WTC11 (cell line): ENCODE measurements at regions not wholly inside any gene's neighbourhood (a gene's known extent, or its start where the extent isn't known, plus 50 kb on each side); places are given as distances from the start of the nearest gene placed in this dataset.

Source experiments
- ATAC-seq: fragments of 200-7000 bp; cut with Tn5 transposase; 2 replicates; pipeline ENCODE4 v1.10.0; 2021; ENCODE audit warnings: mild to moderate bottlenecking, moderate library complexity
- CTCF ChIA-PET: fragments of 300-600 bp; sonication (Branson Sonifier 250); formaldehyde crosslinking; loops from one replicate; lab custom pipeline; 2021; ENCODE audit warnings: antibody characterized with exemption; lab: Charles Lee
- POLR2A ChIA-PET: fragments of 350-600 bp; sonication (Branson Sonifier 250); formaldehyde crosslinking; loops from one replicate; lab custom pipeline; 2021; ENCODE audit warnings: antibody characterized with exemption; lab: Charles Lee
- DNase-seq: peaks from one replicate; pipeline ENCODE4 v3.0.0; 2021; ENCODE audit warnings: low spot score
- H3K27ac Mint-ChIP-seq: 2 replicates; pipeline ENCODE4 v1.8.0; 2021; ENCODE audit warnings: mixed read lengths
- H3K27me3 Mint-ChIP-seq: 2 replicates; pipeline ENCODE4 v1.8.0; 2021; ENCODE audit warnings: low read depth, mild to moderate bottlenecking, moderate library complexity, mixed read lengths
- H3K36me3 Mint-ChIP-seq: 2 replicates; pipeline ENCODE4 v1.8.0; 2021; ENCODE audit warnings: mixed read lengths
- H3K4me1 Mint-ChIP-seq: 2 replicates; pipeline ENCODE4 v1.8.0; 2022; ENCODE audit warnings: mixed read lengths
- H3K4me3 Mint-ChIP-seq: 2 replicates; pipeline ENCODE4 v1.8.0; 2021; ENCODE audit warnings: mild to moderate bottlenecking, moderate library complexity, mixed read lengths
- H3K9me3 Mint-ChIP-seq: 2 replicates; pipeline ENCODE4 v1.8.0; 2021; ENCODE audit warnings: mixed read lengths
- ELF4 ChIP-seq: sonication (generic); formaldehyde crosslinking; IDR thresholded peaks from 2 replicates; pipeline ENCODE4 v1.8.1; 2022; ENCODE audit warnings: low read depth, mild to moderate bottlenecking, moderate library complexity, missing genetic modification reagents
- ESRRA ChIP-seq: sonication (generic); formaldehyde crosslinking; IDR thresholded peaks from 2 replicates; pipeline ENCODE4 v1.8.1; 2022; ENCODE audit warnings: mild to moderate bottlenecking, missing genetic modification reagents, borderline replicate concordance
- FOXP1 ChIP-seq: sonication (generic); formaldehyde crosslinking; IDR thresholded peaks from 2 replicates; pipeline ENCODE4 v1.8.0; 2022; ENCODE audit warnings: missing genetic modification reagents, mild to moderate bottlenecking, moderate library complexity, borderline replicate concordance
- KAT7 ChIP-seq: sonication (generic); formaldehyde crosslinking; IDR thresholded peaks from 2 replicates; pipeline ENCODE4 v1.8.1; 2023; ENCODE audit warnings: missing genetic modification reagents, mild to moderate bottlenecking, borderline replicate concordance
- MXD4 ChIP-seq: fragments of 250-450 bp; sonication (Bioruptor Pico); IDR thresholded peaks from 2 replicates; pipeline ENCODE4 v1.8.0; 2021; ENCODE audit warnings: mild to moderate bottlenecking, moderate library complexity, borderline replicate concordance
- MYBL2 ChIP-seq: sonication (generic); formaldehyde crosslinking; IDR thresholded peaks from 2 replicates; pipeline ENCODE4 v1.8.1; 2023; ENCODE audit warnings: mild to moderate bottlenecking, moderate library complexity, missing genetic modification reagents
- OVOL2 ChIP-seq: fragments of 250-450 bp; sonication (Bioruptor Pico); IDR thresholded peaks from 2 replicates; pipeline ENCODE4 v1.9.0; 2021; ENCODE audit warnings: mild to moderate bottlenecking, borderline replicate concordance
- RORB ChIP-seq: fragments of 250-450 bp; sonication (Bioruptor Pico); IDR thresholded peaks from 2 replicates; pipeline ENCODE4 v1.9.0; 2021; ENCODE audit warnings: mild to moderate bottlenecking
- SMAD4 ChIP-seq: sonication (generic); formaldehyde crosslinking; IDR thresholded peaks from 2 replicates; pipeline ENCODE4 v1.8.0; 2022; ENCODE audit warnings: mild to moderate bottlenecking, missing genetic modification reagents
- SP1 ChIP-seq: sonication (generic); formaldehyde crosslinking; conservative IDR thresholded peaks from 2 replicates; pipeline ENCODE4 v1.8.1; 2022; ENCODE audit warnings: missing genetic modification reagents
- TCF7 ChIP-seq: sonication (generic); formaldehyde crosslinking; IDR thresholded peaks from 2 replicates; pipeline ENCODE4 v1.8.0; 2022; ENCODE audit warnings: mild to moderate bottlenecking, low read depth, missing genetic modification reagents, moderate library complexity
- ZNF416 ChIP-seq: fragments of 250-450 bp; sonication (Bioruptor Pico); IDR thresholded peaks from 2 replicates; pipeline ENCODE4 v1.9.0; 2021; ENCODE audit warnings: mild to moderate bottlenecking, inconsistent platforms
- ZNF671 ChIP-seq: fragments of 250-450 bp; sonication (Bioruptor Pico); IDR thresholded peaks from 2 replicates; pipeline ENCODE4 v1.8.0; 2021; ENCODE audit warnings: mild to moderate bottlenecking
- TF ChIP-seq, protein P1 (sequence below): sonication (generic); formaldehyde crosslinking; IDR thresholded peaks from 2 replicates; pipeline ENCODE4 v1.8.1; 2023; ENCODE audit warnings: mild to moderate bottlenecking, missing genetic modification reagents, borderline replicate concordance
- TF ChIP-seq, protein P2 (sequence below): fragments of 250-450 bp; sonication (Bioruptor Pico); IDR thresholded peaks from 2 replicates; pipeline ENCODE4 v2.1.2; 2022; ENCODE audit warnings: mild to moderate bottlenecking, moderate library complexity
- TF ChIP-seq, protein P3 (sequence below): sonication (generic); formaldehyde crosslinking; IDR thresholded peaks from 2 replicates; pipeline ENCODE4 v1.8.0; 2022; ENCODE audit warnings: mild to moderate bottlenecking, missing genetic modification reagents
- TF ChIP-seq, protein P4 (sequence below): sonication (generic); formaldehyde crosslinking; IDR thresholded peaks from 2 replicates; pipeline ENCODE4 v1.8.1; 2022; ENCODE audit warnings: low read depth, mild to moderate bottlenecking, moderate library complexity, missing genetic modification reagents, borderline replicate concordance
- TF ChIP-seq, protein P5 (sequence below): fragments of 250-450 bp; sonication (Bioruptor Pico); IDR thresholded peaks from 2 replicates; pipeline ENCODE4 v1.9.0; 2021; ENCODE audit warnings: mild to moderate bottlenecking
- TF ChIP-seq, protein P6 (sequence below): sonication (generic); formaldehyde crosslinking; IDR thresholded peaks from 2 replicates; pipeline ENCODE4 v1.8.0; 2022; ENCODE audit warnings: mild to moderate bottlenecking, missing genetic modification reagents

DNA sequence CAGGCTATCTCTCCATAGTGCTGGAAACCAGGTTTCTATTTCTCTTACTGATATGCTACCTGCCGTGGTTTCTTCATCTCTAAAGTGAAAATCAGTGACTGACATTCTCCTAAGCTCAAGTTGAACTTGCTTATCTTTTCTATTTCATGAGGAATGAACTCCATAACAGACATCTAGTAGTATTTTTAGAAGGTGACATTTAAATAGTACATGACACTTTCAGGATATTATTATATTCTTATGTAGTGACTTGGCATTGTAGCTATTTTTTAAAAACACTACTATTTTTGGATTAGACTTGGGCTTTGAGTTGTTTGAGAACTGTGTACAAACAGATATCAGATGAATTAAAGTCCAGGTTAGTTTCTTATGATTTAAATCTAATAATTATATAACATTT, 1381.8 kb downstream of the DSC3 start:
- no peak overlapping the region for H3K27ac Mint-ChIP-seq
- H3K27me3 Mint-ChIP-seq, result no peaks in the 10 kb centered on the region
- no peaks in the 10 kb centered on the region for H3K36me3 Mint-ChIP-seq
- TF ChIP-seq, protein P1, sequence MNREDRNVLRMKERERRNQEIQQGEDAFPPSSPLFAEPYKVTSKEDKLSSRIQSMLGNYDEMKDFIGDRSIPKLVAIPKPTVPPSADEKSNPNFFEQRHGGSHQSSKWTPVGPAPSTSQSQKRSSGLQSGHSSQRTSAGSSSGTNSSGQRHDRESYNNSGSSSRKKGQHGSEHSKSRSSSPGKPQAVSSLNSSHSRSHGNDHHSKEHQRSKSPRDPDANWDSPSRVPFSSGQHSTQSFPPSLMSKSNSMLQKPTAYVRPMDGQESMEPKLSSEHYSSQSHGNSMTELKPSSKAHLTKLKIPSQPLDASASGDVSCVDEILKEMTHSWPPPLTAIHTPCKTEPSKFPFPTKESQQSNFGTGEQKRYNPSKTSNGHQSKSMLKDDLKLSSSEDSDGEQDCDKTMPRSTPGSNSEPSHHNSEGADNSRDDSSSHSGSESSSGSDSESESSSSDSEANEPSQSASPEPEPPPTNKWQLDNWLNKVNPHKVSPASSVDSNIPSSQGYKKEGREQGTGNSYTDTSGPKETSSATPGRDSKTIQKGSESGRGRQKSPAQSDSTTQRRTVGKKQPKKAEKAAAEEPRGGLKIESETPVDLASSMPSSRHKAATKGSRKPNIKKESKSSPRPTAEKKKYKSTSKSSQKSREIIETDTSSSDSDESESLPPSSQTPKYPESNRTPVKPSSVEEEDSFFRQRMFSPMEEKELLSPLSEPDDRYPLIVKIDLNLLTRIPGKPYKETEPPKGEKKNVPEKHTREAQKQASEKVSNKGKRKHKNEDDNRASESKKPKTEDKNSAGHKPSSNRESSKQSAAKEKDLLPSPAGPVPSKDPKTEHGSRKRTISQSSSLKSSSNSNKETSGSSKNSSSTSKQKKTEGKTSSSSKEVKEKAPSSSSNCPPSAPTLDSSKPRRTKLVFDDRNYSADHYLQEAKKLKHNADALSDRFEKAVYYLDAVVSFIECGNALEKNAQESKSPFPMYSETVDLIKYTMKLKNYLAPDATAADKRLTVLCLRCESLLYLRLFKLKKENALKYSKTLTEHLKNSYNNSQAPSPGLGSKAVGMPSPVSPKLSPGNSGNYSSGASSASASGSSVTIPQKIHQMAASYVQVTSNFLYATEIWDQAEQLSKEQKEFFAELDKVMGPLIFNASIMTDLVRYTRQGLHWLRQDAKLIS (CRISPR knock-in tag), result no peak
- TF ChIP-seq MXD4 (CRISPR knock-in tag) (no peak), OVOL2 (CRISPR knock-in tag) (no peak), ZNF671 (CRISPR knock-in tag) (no peak), TCF7 (no peak), ZNF416 (no peak), KAT7 (CRISPR knock-in tag) (no peak), SMAD4 (no peak), FOXP1 (CRISPR knock-in tag) (no peak), ESRRA (no peak), MYBL2 (CRISPR knock-in tag) (no peak), ELF4 (no peak), RORB (no peak), SP1 (CRISPR knock-in tag) (no peak)
- TF ChIP-seq, protein P2, sequence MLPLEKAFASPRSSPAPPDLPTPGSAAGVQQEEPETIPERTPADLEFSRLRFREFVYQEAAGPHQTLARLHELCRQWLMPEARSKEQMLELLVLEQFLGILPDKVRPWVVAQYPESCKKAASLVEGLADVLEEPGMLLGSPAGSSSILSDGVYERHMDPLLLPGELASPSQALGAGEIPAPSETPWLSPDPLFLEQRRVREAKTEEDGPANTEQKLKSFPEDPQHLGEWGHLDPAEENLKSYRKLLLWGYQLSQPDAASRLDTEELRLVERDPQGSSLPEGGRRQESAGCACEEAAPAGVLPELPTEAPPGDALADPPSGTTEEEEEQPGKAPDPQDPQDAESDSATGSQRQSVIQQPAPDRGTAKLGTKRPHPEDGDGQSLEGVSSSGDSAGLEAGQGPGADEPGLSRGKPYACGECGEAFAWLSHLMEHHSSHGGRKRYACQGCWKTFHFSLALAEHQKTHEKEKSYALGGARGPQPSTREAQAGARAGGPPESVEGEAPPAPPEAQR, result no peak
- TF ChIP-seq, protein P3, sequence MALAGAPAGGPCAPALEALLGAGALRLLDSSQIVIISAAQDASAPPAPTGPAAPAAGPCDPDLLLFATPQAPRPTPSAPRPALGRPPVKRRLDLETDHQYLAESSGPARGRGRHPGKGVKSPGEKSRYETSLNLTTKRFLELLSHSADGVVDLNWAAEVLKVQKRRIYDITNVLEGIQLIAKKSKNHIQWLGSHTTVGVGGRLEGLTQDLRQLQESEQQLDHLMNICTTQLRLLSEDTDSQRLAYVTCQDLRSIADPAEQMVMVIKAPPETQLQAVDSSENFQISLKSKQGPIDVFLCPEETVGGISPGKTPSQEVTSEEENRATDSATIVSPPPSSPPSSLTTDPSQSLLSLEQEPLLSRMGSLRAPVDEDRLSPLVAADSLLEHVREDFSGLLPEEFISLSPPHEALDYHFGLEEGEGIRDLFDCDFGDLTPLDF, result no peak
- TF ChIP-seq, protein P4, sequence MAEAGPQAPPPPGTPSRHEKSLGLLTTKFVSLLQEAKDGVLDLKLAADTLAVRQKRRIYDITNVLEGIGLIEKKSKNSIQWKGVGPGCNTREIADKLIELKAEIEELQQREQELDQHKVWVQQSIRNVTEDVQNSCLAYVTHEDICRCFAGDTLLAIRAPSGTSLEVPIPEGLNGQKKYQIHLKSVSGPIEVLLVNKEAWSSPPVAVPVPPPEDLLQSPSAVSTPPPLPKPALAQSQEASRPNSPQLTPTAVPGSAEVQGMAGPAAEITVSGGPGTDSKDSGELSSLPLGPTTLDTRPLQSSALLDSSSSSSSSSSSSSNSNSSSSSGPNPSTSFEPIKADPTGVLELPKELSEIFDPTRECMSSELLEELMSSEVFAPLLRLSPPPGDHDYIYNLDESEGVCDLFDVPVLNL (CRISPR knock-in tag), result no peak
- TF ChIP-seq, protein P5, sequence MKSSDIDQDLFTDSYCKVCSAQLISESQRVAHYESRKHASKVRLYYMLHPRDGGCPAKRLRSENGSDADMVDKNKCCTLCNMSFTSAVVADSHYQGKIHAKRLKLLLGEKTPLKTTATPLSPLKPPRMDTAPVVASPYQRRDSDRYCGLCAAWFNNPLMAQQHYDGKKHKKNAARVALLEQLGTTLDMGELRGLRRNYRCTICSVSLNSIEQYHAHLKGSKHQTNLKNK (CRISPR knock-in tag), result no peak
- TF ChIP-seq, protein P6, sequence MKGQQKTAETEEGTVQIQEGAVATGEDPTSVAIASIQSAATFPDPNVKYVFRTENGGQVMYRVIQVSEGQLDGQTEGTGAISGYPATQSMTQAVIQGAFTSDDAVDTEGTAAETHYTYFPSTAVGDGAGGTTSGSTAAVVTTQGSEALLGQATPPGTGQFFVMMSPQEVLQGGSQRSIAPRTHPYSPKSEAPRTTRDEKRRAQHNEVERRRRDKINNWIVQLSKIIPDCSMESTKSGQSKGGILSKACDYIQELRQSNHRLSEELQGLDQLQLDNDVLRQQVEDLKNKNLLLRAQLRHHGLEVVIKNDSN (CRISPR knock-in tag), result no peak
- H3K4me1 Mint-ChIP-seq, result 0 out of 2 replicates have a peak, but pooled peaks cover 4% of the 10 kb centered on the region
- H3K4me3 Mint-ChIP-seq, result no peak overlapping the region
- DNase-seq (no peak), ATAC-seq (no peak)
- ChIA-PET CTCF (no interaction called here), POLR2A (no interaction called here)
- H3K9me3 Mint-ChIP-seq, result peaks cover 9% of the 10 kb centered on the region; the same call in 1 of the 2 replicates
